NCI-H1417 treated with DMSO at 0.1 percent for 48 hours (cell line): ENCODE measurements at regions not wholly inside any gene's neighbourhood (a gene's known extent, or its start where the extent isn't known, plus 50 kb on each side); places are given as distances from the start of the nearest gene placed in this dataset.

Experiments
- DNase-seq: peaks from one replicate; lab custom pipeline; 2025; lab: John Stamatoyannopoulos, UW

- no peak for DNase-seq
Observed at GRCh38 chr11:130776061-130776419, 140.2 kb downstream of the SNX19 start.

GRCh38 chr11:130778026-130778425 is 138.3 kb downstream of the SNX19 start:
- DNase-seq: no peak

- DNase-seq: no peak
Observed at GRCh38 chr11:130778705-130779104, 137.6 kb downstream of the SNX19 start.

GRCh38 chr11:130779267-130779666 is 137.0 kb downstream of the SNX19 start:
- no peak for DNase-seq

- no peak for DNase-seq
Observed at GRCh38 chr11:130779943-130780342, 136.3 kb downstream of the SNX19 start.

- no peak for DNase-seq
Observed at GRCh38 chr11:130780437-130780836, 135.8 kb downstream of the SNX19 start.

- DNase-seq: no peak
Observed at GRCh38 chr11:130781931-130782330, 134.3 kb downstream of the SNX19 start.

- DNase-seq: no peak
Observed at GRCh38 chr11:130782361-130783222, 133.7 kb downstream of the SNX19 start.

GRCh38 chr11:130783323-130783722 is 133.0 kb downstream of the SNX19 start:
- no peak for DNase-seq

GRCh38 chr11:130785380-130786116 is 130.7 kb downstream of the SNX19 start:
- no peak for DNase-seq

- DNase-seq: no peak
Observed at GRCh38 chr11:130786586-130786985, 129.7 kb downstream of the SNX19 start.

GRCh38 chr11:130787092-130787616 is 129.1 kb downstream of the SNX19 start:
- DNase-seq: no peak

- no peak for DNase-seq
Observed at GRCh38 chr11:130787973-130788570, 128.2 kb downstream of the SNX19 start.

GRCh38 chr11:130789056-130789640 is 127.1 kb downstream of the SNX19 start:
- DNase-seq: no peak

- no peak for DNase-seq
Observed at GRCh38 chr11:130790689-130791088, 125.6 kb downstream of the SNX19 start.

GRCh38 chr11:130792772-130793171 is 123.5 kb downstream of the SNX19 start:
- no peak for DNase-seq

- DNase-seq: no peak
Observed at GRCh38 chr11:130796828-130797227, 119.5 kb downstream of the SNX19 start.

GRCh38 chr11:130798280-130798679 is 118.0 kb downstream of the SNX19 start:
- DNase-seq: no peak

GRCh38 chr11:130798801-130799200 is 117.5 kb downstream of the SNX19 start:
- no peak for DNase-seq

GRCh38 chr11:130801333-130802122 is 114.8 kb downstream of the SNX19 start:
- no peak for DNase-seq

GRCh38 chr11:130802567-130802966 is 113.7 kb downstream of the SNX19 start:
- no peak for DNase-seq
